ENCODE measurements at regions not wholly inside any gene's neighbourhood (a gene's known extent, or its start where the extent isn't known, plus 50 kb on each side); places are given as distances from the start of the nearest gene placed in this dataset.

- DNase-seq, result no peak
- no peak overlapping the region for H3K4me3 ChIP-seq (ENCODE audit: low read length)
- no peaks in the 10 kb centered on the region for H3K79me2 ChIP-seq (ENCODE audit: low read length)
- H3K4me2 ChIP-seq (ENCODE audit: low read depth, low read length), result no peak overlapping the region
- no peak overlapping the region for H2AFZ ChIP-seq (ENCODE audit: low read length)
- TF ChIP-seq EZH2 (optimal IDR thresholded peaks at IDR 0.05; ENCODE audit: low read depth, low read length) (no peak), CTCF (IDR thresholded peaks at IDR 0.05; ENCODE audit: low read length) (no peak), EZH2phosphoT487 (IDR thresholded peaks at IDR 0.05; ENCODE audit: low read length) (no peak)
- H3F3A ChIP-seq (ENCODE audit: insufficient read depth, low read length), result no peaks in the 10 kb centered on the region
- no peaks in the 10 kb centered on the region for H3K9me3 ChIP-seq (replicated peaks; ENCODE audit: insufficient read depth, low read length)
- peaks cover 10% of the 10 kb centered on the region for H3K4me1 ChIP-seq (ENCODE audit: low read length)
- H3K27me3 ChIP-seq (replicated peaks; ENCODE audit: insufficient read depth, low read length), result no peaks in the 10 kb centered on the region
- H3K27ac ChIP-seq (ENCODE audit: low read length), result no peak overlapping the region
- no peak overlapping the region for H3K9ac ChIP-seq (ENCODE audit: low read length)
- no peaks in the 10 kb centered on the region for H3K36me3 ChIP-seq (replicated peaks; ENCODE audit: insufficient read depth, low read length)
- no peaks in the 10 kb centered on the region for H4K20me1 ChIP-seq (ENCODE audit: insufficient read depth, low read length)
- no peaks in the 10 kb centered on the region for H3K9me2 ChIP-seq (replicated peaks; ENCODE audit: insufficient read depth, low read length)
Observed at GRCh38 chr12:88955531-88955930, 375.3 kb upstream of the KITLG start.

- Histone ChIP-seq H3K9me2 (replicated peaks; ENCODE audit: insufficient read depth, low read length) (no peaks in the 10 kb centered on the region), H3K9me3 (replicated peaks; ENCODE audit: insufficient read depth, low read length) (no peaks in the 10 kb centered on the region), H3K27me3 (replicated peaks; ENCODE audit: insufficient read depth, low read length) (no peaks in the 10 kb centered on the region), H3K9ac (ENCODE audit: low read length) (no peak overlapping the region), H3F3A (ENCODE audit: insufficient read depth, low read length) (no peaks in the 10 kb centered on the region), H4K20me1 (ENCODE audit: insufficient read depth, low read length) (no peaks in the 10 kb centered on the region), H3K36me3 (replicated peaks; ENCODE audit: insufficient read depth, low read length) (no peaks in the 10 kb centered on the region), H3K27ac (ENCODE audit: low read length) (no peak overlapping the region), H3K79me2 (ENCODE audit: low read length) (no peaks in the 10 kb centered on the region), H3K4me3 (ENCODE audit: low read length) (no peak overlapping the region), H3K4me2 (ENCODE audit: low read depth, low read length) (no peak overlapping the region), H2AFZ (ENCODE audit: low read length) (no peak overlapping the region), H3K4me1 (ENCODE audit: low read length) (no peaks in the 10 kb centered on the region)
- DNase-seq, result no peak
- TF ChIP-seq EZH2phosphoT487 (IDR thresholded peaks at IDR 0.05; ENCODE audit: low read length) (no peak), CTCF (IDR thresholded peaks at IDR 0.05; ENCODE audit: low read length) (no peak), EZH2 (optimal IDR thresholded peaks at IDR 0.05; ENCODE audit: low read depth, low read length) (no peak)
Observed at GRCh38 chr12:88953029-88953586, 372.8 kb upstream of the KITLG start.

GRCh38 chr12:88952562-88952942 is 372.3 kb upstream of the KITLG start:
- no peaks in the 10 kb centered on the region for H4K20me1 ChIP-seq (ENCODE audit: insufficient read depth, low read length)
- no peak for TF ChIP-seq EZH2phosphoT487 (IDR thresholded peaks at IDR 0.05; ENCODE audit: low read length)
- no peak for TF ChIP-seq EZH2 (optimal IDR thresholded peaks at IDR 0.05; ENCODE audit: low read depth, low read length)
- no peak for TF ChIP-seq CTCF (IDR thresholded peaks at IDR 0.05; ENCODE audit: low read length)
- no peak overlapping the region for H3K27ac ChIP-seq (ENCODE audit: low read length)
- H3K27me3 ChIP-seq (replicated peaks; ENCODE audit: insufficient read depth, low read length), result no peaks in the 10 kb centered on the region
- H3K4me3 ChIP-seq (ENCODE audit: low read length), result no peak overlapping the region
- H3K79me2 ChIP-seq (ENCODE audit: low read length), result no peaks in the 10 kb centered on the region
- peaks cover 3% of the 10 kb centered on the region; the same call in 1 of the 2 replicates for H3K4me1 ChIP-seq (ENCODE audit: low read length)
- no peaks in the 10 kb centered on the region for H3K36me3 ChIP-seq (replicated peaks; ENCODE audit: insufficient read depth, low read length)
- H3K4me2 ChIP-seq (ENCODE audit: low read depth, low read length), result no peak overlapping the region
- H3K9me3 ChIP-seq (replicated peaks; ENCODE audit: insufficient read depth, low read length), result no peaks in the 10 kb centered on the region
- H3F3A ChIP-seq (ENCODE audit: insufficient read depth, low read length), result no peaks in the 10 kb centered on the region
- H2AFZ ChIP-seq (ENCODE audit: low read length), result no peak overlapping the region
- H3K9ac ChIP-seq (ENCODE audit: low read length), result no peak overlapping the region
- DNase-seq, result no peak
- H3K9me2 ChIP-seq (replicated peaks; ENCODE audit: insufficient read depth, low read length), result no peaks in the 10 kb centered on the region

Measured in MM.1S (cell line).